Left ventricle myocardium superior (tissue), 1 donor: ENCODE measurements at regions not wholly inside any gene's neighbourhood (a gene's known extent, or its start where the extent isn't known, plus 50 kb on each side); places are given as distances from the start of the nearest gene placed in this dataset.
A peak's percentile ranks its signal among the peaks of the same experiment; 100 is the strongest.

Experiments
- ATAC-seq: fragments of 200-7000 bp; cut with Tn5 transposase; one replicate; pipeline ENCODE4 v1.9.1; 2020; ENCODE audit warnings: mild to moderate bottlenecking, moderate library complexity
- DNase-seq: peaks from one replicate; pipeline ENCODE4 v3.0.0-alpha.2; 2020
- intact Hi-C: fragments of 100-400 bp; cut with micrococcal nuclease; formaldehyde crosslinking; loops from one replicate; pipeline ENCODE4 v1.11.0; 2022
- donor health status: DM: no; HTN: yes; CAD: no; lungs with severe emphysema.

GRCh38 chr9:129464972-129465833, 155.7 kb downstream of the C9orf50 start:
- DNase-seq, result peak; percentile 61

GRCh38 chr9:129463994-129464393, 156.9 kb downstream of the C9orf50 start:
- intact Hi-C loops, result no loop called here
- ATAC-seq, result no peak
- DNase-seq, result no peak

More at GRCh38 chr9:129464972-129465833, 155.7 kb downstream of the C9orf50 start:
- intact Hi-C loops, result no loop called here
- ATAC-seq, result no peak

- no peak for ATAC-seq
- intact Hi-C loops, result no loop called here
- no peak for DNase-seq
Measured at GRCh38 chr9:129463477-129463876, 157.4 kb downstream of the C9orf50 start.

- intact Hi-C loops, result no loop called here
- DNase-seq, result no peak
Measured at GRCh38 chr9:129462360-129462759, 158.5 kb downstream of the C9orf50 start.

GRCh38 chr9:129460323-129461261, 160.3 kb downstream of the C9orf50 start:
- intact Hi-C loops, result no loop called here
- peak; percentile 93 for ATAC-seq
- peak; percentile 97 for DNase-seq

More at GRCh38 chr9:129462360-129462759, 158.5 kb downstream of the C9orf50 start:
- no peak for ATAC-seq

- intact Hi-C loops, result no loop called here
- DNase-seq, result no peak
- peak; percentile 25 for ATAC-seq
Measured at GRCh38 chr9:129459547-129460322, 161.2 kb downstream of the C9orf50 start.

- intact Hi-C loops, result no loop called here
- DNase-seq, result peak; percentile 79
Measured at GRCh38 chr9:129458663-129459546, 162.0 kb downstream of the C9orf50 start.

GRCh38 chr9:129458155-129458661, 162.7 kb downstream of the C9orf50 start:
- ATAC-seq, result no peak
- intact Hi-C loops, result no loop called here

More at GRCh38 chr9:129458663-129459546, 162.0 kb downstream of the C9orf50 start:
- peak; percentile 55 for ATAC-seq

GRCh38 chr9:129457325-129457779, 163.5 kb downstream of the C9orf50 start:
- intact Hi-C loops, result no loop called here
- DNase-seq (no peak), ATAC-seq (no peak)

More at GRCh38 chr9:129458155-129458661, 162.7 kb downstream of the C9orf50 start:
- DNase-seq, result peak; percentile 62

GRCh38 chr9:129456549-129457324, 164.2 kb downstream of the C9orf50 start:
- intact Hi-C loops, result no loop called here
- DNase-seq (no peak), ATAC-seq (no peak)

- intact Hi-C loops, result no loop called here
- DNase-seq (no peak), ATAC-seq (no peak)
Measured at GRCh38 chr9:129455151-129455995, 165.5 kb downstream of the C9orf50 start.

- no peak for ATAC-seq
- DNase-seq, result no peak
- intact Hi-C loops, result no loop called here
Measured at GRCh38 chr9:129454467-129455067, 166.3 kb downstream of the C9orf50 start.

GRCh38 chr9:129453734-129454133, 167.2 kb downstream of the C9orf50 start:
- DNase-seq, result no peak
- intact Hi-C loops, result no loop called here
- ATAC-seq, result no peak

GRCh38 chr9:129451669-129452068, 169.2 kb downstream of the C9orf50 start:
- ATAC-seq, result peak; percentile 30
- no peak for DNase-seq
- intact Hi-C loops, result no loop called here

GRCh38 chr9:129451089-129451656, 169.7 kb downstream of the C9orf50 start:
- intact Hi-C loops, result no loop called here
- ATAC-seq (peak; percentile 67), DNase-seq (peak; percentile 52)
